ENCODE measurements at regions not wholly inside any gene's neighbourhood (a gene's known extent, or its start where the extent isn't known, plus 50 kb on each side); places are given as distances from the start of the nearest gene placed in this dataset.
"Not testable (repeated sequence)": the region's sequence is repeated elsewhere in the genome, so short reads cannot be mapped to it uniquely, and the experiment has no call there.

- DNase-seq (ENCODE audit: extremely low read depth, insufficient read length), result no peak
- Histone ChIP-seq H3K27me3 (replicated peaks; ENCODE audit: control insufficient read depth, insufficient read depth, low read length) (no peaks in the 10 kb centered on the region), H3K4me3 (replicated peaks; ENCODE audit: low read depth, low read length) (no peak overlapping the region), H3K36me3 (ENCODE audit: control insufficient read depth, insufficient read depth, low read length) (peaks cover 2% of the 10 kb centered on the region; the same call in 1 of the 2 replicates)
- TF ChIP-seq CTCF (IDR thresholded peaks at IDR 0.05; ENCODE audit: insufficient read depth, low read length, poor library complexity, severe bottlenecking), result no peak
These were observed 116.8 kb downstream of the ZFAND4 start for GRCh38 chr10:45555795-45556194.

GRCh38 chr10:45555332-45555731, 117.2 kb downstream of the ZFAND4 start:
- not testable (repeated sequence) for H3K27me3 ChIP-seq (replicated peaks; ENCODE audit: control insufficient read depth, insufficient read depth, low read length); H3K4me3 ChIP-seq (replicated peaks; ENCODE audit: low read depth, low read length); DNase-seq (ENCODE audit: extremely low read depth, insufficient read length); H3K36me3 ChIP-seq (ENCODE audit: control insufficient read depth, insufficient read depth, low read length)

GRCh38 chr10:45553613-45554012, 119.0 kb downstream of the ZFAND4 start:
- no peaks in the 10 kb centered on the region for H3K36me3 ChIP-seq (ENCODE audit: control insufficient read depth, insufficient read depth, low read length)
- TF ChIP-seq CTCF (IDR thresholded peaks at IDR 0.05; ENCODE audit: insufficient read depth, low read length, poor library complexity, severe bottlenecking), result no peak
- H3K4me3 ChIP-seq (replicated peaks; ENCODE audit: low read depth, low read length), result no peak overlapping the region
- no peaks in the 10 kb centered on the region for H3K27me3 ChIP-seq (replicated peaks; ENCODE audit: control insufficient read depth, insufficient read depth, low read length)
- no peak for DNase-seq (ENCODE audit: extremely low read depth, insufficient read length)

- H3K36me3 ChIP-seq (ENCODE audit: control insufficient read depth, insufficient read depth, low read length), result no peaks in the 10 kb centered on the region
- no peak for TF ChIP-seq CTCF (IDR thresholded peaks at IDR 0.05; ENCODE audit: insufficient read depth, low read length, poor library complexity, severe bottlenecking)
- no peaks in the 10 kb centered on the region for H3K27me3 ChIP-seq (replicated peaks; ENCODE audit: control insufficient read depth, insufficient read depth, low read length)
- DNase-seq (ENCODE audit: extremely low read depth, insufficient read length), result no peak
- no peak overlapping the region for H3K4me3 ChIP-seq (replicated peaks; ENCODE audit: low read depth, low read length)
These were observed 119.4 kb downstream of the ZFAND4 start for GRCh38 chr10:45553155-45553554.

GRCh38 chr10:45552476-45552875, 120.1 kb downstream of the ZFAND4 start:
- Histone ChIP-seq H3K4me3 (replicated peaks; ENCODE audit: low read depth, low read length) (no peak overlapping the region), H3K36me3 (ENCODE audit: control insufficient read depth, insufficient read depth, low read length) (no peaks in the 10 kb centered on the region), H3K27me3 (replicated peaks; ENCODE audit: control insufficient read depth, insufficient read depth, low read length) (no peaks in the 10 kb centered on the region)
- TF ChIP-seq CTCF (IDR thresholded peaks at IDR 0.05; ENCODE audit: insufficient read depth, low read length, poor library complexity, severe bottlenecking), result no peak
- DNase-seq (ENCODE audit: extremely low read depth, insufficient read length), result no peak

- H3K27me3 ChIP-seq (replicated peaks; ENCODE audit: control insufficient read depth, insufficient read depth, low read length), result no peaks in the 10 kb centered on the region
- no peak for DNase-seq (ENCODE audit: extremely low read depth, insufficient read length)
- no peak overlapping the region for H3K4me3 ChIP-seq (replicated peaks; ENCODE audit: low read depth, low read length)
- H3K36me3 ChIP-seq (ENCODE audit: control insufficient read depth, insufficient read depth, low read length), result no peaks in the 10 kb centered on the region; the same call in 1 of the 2 replicates
- no peak for TF ChIP-seq CTCF (IDR thresholded peaks at IDR 0.05; ENCODE audit: insufficient read depth, low read length, poor library complexity, severe bottlenecking)
These were observed 121.4 kb downstream of the ZFAND4 start for GRCh38 chr10:45550903-45551786.

Data from GM06990 (cell line).